ENCODE measurements at regions not wholly inside any gene's neighbourhood (a gene's known extent, or its start where the extent isn't known, plus 50 kb on each side); places are given as distances from the start of the nearest gene placed in this dataset.

DNA sequence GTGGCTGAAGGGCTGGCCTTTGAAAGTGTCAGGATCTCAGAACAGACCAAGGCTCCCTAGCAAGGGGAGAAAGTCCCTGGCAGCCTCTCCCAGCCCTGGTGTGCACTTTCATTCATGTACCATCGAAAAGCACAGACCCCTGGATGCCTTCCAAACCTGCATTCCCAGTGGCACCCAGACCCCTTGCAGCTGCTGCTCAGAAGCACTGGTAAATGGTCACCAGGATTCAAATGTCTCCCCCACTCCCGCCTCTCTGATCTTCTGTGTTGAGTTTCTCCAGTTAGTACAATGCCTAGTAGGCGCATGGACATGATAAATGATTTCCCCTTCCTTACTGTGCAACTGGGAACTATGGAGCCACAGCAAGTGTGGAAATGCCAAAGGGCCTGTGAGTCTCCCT lies 180.0 kb downstream of the GLI2 start:
- no peaks in the 10 kb centered on the region for H3K9me3 ChIP-seq (replicated peaks; ENCODE audit: control insufficient read depth, insufficient read depth, low read length)
- H3K36me3 ChIP-seq (ENCODE audit: control insufficient read depth in 2 of 2, extremely low read depth in 1 of 2, insufficient read depth in 2 of 2, low read length in 2 of 2): no peaks in the 10 kb centered on the region
- DNase-seq (ENCODE audit: low read depth, low spot score) (peak; percentile 11), FAIRE-seq (no peak)
- H3K79me2 ChIP-seq (ENCODE audit: control insufficient read depth, insufficient read depth, low read length): no peaks in the 10 kb centered on the region
- peaks cover 18% of the 10 kb centered on the region for H3K4me1 ChIP-seq (ENCODE audit: control insufficient read depth, extremely low read depth, insufficient read depth, low read length)
- H4K20me1 ChIP-seq (replicated peaks; ENCODE audit: control insufficient read depth, extremely low read depth, insufficient read depth, low read length): no peaks in the 10 kb centered on the region
- H3K4me2 ChIP-seq (ENCODE audit: insufficient read depth, low read length): peak overlapping the region; percentile 32
- H3K4me3 ChIP-seq (replicated peaks in 1 of 3; ENCODE audit: insufficient read depth in 1 of 3, low read depth in 1 of 3, low read length in 3 of 3): no peak overlapping the region
- ChIA-PET CTCF (no interaction called here), POLR2A (no interaction called here)
- no peak overlapping the region for H3K9ac ChIP-seq (replicated peaks; ENCODE audit: extremely low read depth, insufficient read depth, low read length)
- no peak overlapping the region for H3K27ac ChIP-seq (ENCODE audit: insufficient read depth, low read depth, low read length)
- intact Hi-C loops (cut with micrococcal nuclease): loop anchor here (1.0 to 10.0 kb wide), 5 partner anchors 19 to 407 kb away; no protein-coding TSS in a partner anchor
- no peaks in the 10 kb centered on the region for H3K9me1 ChIP-seq (replicated peaks; ENCODE audit: control insufficient read depth, extremely low read depth, insufficient read depth, low read length)
- dilution Hi-C loops (cut with MboI; ENCODE audit: extremely low pct_ligation_motif_present, low sequenced_read_pairs): no loop called here
- no peak overlapping the region for H2AFZ ChIP-seq (ENCODE audit: low read depth, low read length)
- no TSS peak for BruUV-seq (replicated peaks)
- no peak for TF ChIP-seq JUN (IDR thresholded peaks at IDR 0.05; ENCODE audit: borderline replicate concordance, insufficient read depth, insufficient read length, low read depth)
- no peak for TF ChIP-seq EZH2 (IDR thresholded peaks at IDR 0.05; ENCODE audit: borderline replicate concordance, low read depth, low read length, severe bottlenecking)
- TF ChIP-seq POLR2AphosphoS5 (IDR thresholded peaks at IDR 0.05; ENCODE audit: insufficient read depth, low read depth, low read length): no peak
- TF ChIP-seq, protein P1, sequence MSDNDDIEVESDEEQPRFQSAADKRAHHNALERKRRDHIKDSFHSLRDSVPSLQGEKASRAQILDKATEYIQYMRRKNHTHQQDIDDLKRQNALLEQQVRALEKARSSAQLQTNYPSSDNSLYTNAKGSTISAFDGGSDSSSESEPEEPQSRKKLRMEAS (IDR thresholded peaks at IDR 0.05; ENCODE audit: insufficient read depth, insufficient read length): no peak
- TF ChIP-seq GATA2 (IDR thresholded peaks at IDR 0.05; ENCODE audit: insufficient read depth, insufficient read length, low read depth, low read length): no peak
- TF ChIP-seq POLR2A (IDR thresholded peaks at IDR 0.05; ENCODE audit: low read depth, low read length): no peak
- no peak for TF ChIP-seq MYC (IDR thresholded peaks at IDR 0.05; ENCODE audit: low read depth, low read length)
- TF ChIP-seq FOS (IDR thresholded peaks at IDR 0.05; ENCODE audit: borderline replicate concordance, insufficient read depth, low read length): no peak
- TF ChIP-seq, protein P2, sequence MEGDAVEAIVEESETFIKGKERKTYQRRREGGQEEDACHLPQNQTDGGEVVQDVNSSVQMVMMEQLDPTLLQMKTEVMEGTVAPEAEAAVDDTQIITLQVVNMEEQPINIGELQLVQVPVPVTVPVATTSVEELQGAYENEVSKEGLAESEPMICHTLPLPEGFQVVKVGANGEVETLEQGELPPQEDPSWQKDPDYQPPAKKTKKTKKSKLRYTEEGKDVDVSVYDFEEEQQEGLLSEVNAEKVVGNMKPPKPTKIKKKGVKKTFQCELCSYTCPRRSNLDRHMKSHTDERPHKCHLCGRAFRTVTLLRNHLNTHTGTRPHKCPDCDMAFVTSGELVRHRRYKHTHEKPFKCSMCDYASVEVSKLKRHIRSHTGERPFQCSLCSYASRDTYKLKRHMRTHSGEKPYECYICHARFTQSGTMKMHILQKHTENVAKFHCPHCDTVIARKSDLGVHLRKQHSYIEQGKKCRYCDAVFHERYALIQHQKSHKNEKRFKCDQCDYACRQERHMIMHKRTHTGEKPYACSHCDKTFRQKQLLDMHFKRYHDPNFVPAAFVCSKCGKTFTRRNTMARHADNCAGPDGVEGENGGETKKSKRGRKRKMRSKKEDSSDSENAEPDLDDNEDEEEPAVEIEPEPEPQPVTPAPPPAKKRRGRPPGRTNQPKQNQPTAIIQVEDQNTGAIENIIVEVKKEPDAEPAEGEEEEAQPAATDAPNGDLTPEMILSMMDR (IDR thresholded peaks at IDR 0.05; ENCODE audit: extremely low read depth in 1 of 2, insufficient read depth in 1 of 2, low read depth in 1 of 2, low read length in 2 of 2): no peak
- H3K27me3 ChIP-seq (ENCODE audit: control insufficient read depth in 2 of 2, insufficient read depth in 2 of 2, low read length in 2 of 2): peaks cover 52 to 66% of the 10 kb centered on the region in 2 experiments
